NCI-H2171 (cell line): ENCODE measurements at regions not wholly inside any gene's neighbourhood (a gene's known extent, or its start where the extent isn't known, plus 50 kb on each side); places are given as distances from the start of the nearest gene placed in this dataset.
"Not testable (repeated sequence)": the region's sequence is repeated elsewhere in the genome, so short reads cannot be mapped to it uniquely, and the experiment has no call there.

Experiments
- DNase-seq: peaks from one replicate; lab custom pipeline; 2025; lab: John Stamatoyannopoulos, UW

DNA sequence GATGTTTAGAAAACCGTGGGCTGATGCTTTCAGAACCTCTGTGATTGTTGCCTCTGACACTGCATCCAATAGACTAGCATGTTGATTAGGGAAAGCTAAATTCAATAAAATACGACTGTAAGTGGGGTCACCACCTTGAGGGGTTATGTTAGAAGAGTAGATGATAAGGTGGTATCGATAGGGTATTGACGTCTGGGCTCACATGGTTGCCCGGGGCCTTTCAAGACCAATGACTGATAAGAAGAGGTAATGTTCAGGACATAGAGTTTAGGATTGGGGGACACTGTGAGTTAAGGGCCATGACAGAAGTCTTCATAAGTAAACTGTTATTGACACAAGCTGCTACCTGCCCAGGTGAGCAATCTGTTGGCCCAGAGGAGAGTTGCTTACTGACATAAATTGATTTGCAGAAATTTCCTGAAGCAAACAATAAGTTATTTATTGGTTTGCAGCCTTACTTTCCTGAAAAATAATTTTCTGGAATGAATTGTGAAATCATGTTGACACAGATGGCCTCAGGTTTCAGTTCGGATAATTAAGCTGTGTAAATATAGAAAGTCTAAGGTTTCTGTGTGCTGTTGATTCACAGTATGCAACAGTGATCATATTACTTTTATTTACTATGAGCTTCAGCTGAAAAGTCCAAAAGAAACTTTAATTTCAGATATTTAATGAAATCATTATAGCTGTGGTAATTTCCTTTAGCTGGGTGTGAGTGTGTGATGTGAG lies 289.9 kb upstream of the PRSS16 start:
- DNase-seq = not testable (repeated sequence)

DNA sequence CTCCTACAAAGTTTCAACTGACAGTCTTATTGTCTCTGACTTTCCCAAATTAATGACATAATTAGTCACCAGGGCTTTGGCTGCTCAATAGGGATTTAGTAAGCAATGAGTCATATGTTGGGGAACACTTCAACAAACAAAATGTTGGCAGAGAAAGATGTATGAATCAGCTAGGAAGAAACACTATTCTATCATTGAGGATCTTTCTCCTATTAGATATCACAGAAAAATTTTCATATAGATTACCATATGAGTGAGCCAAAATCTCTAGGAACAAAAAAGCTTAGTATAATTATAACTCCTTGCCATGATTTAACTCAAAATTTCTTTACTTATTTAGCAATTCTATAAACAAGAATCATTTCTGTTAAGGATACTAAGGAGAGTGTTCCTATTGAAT lies 286.3 kb upstream of the PRSS16 start:
- DNase-seq = not testable (repeated sequence)

DNA sequence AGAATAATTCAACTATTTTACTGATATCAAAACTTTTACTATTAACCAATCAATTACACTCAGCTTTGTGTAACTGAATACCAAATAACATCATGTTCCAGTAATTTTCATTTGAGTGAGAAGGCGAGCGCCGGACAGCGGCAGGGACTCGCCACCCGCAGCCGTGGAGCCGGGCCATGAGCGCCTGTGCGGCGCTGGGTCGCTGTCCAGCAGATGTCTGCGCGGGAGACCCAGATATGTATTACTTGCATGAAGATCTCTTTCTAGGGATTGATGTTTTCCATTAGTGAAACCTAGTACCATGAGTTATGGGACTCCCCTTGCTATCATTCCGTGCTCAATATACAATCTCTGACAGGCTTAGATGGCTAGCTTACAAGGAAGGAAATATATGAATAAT lies 245.1 kb upstream of the PRSS16 start:
- DNase-seq = no peak

DNA sequence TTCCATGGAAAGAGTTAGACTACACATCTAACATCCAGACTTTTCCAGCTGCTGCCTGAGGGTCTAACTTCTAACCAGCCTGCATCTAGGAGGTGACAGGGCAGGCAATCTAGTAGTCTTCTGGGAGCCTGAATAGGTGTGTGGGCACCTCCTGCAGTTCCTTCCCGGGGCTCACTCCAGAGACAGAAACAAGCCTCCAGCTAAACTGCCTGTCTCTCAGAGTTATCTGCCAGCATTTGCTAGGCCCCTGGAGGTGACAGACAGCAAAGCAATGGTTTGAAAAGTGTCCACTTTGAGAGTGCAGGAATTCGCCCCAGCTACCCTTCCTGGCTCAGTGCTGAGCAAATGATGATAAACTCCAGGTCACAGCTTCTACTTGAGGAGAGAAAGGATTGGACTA lies 240.5 kb upstream of the PRSS16 start:
- no peak for DNase-seq

DNA sequence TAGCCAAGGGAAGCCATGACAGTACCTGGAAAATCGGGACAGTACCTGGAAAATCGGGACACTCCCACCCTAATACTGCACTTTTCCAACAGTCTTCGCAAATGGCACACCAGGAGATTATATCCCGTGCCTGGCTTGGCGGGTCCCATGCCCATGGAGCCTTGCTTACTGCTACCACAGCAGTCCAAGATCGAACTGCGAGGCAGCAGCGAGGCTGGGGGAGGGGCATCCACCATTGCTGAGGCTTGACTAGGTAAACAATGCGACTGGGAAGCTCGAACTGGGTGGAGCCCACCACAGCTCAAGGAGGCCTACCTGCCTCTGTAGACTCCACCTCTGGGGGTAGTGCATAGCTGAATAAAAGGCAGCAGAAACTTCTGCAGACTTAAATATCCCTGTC lies 238.9 kb upstream of the PRSS16 start:
- DNase-seq = not testable (repeated sequence)

DNA sequence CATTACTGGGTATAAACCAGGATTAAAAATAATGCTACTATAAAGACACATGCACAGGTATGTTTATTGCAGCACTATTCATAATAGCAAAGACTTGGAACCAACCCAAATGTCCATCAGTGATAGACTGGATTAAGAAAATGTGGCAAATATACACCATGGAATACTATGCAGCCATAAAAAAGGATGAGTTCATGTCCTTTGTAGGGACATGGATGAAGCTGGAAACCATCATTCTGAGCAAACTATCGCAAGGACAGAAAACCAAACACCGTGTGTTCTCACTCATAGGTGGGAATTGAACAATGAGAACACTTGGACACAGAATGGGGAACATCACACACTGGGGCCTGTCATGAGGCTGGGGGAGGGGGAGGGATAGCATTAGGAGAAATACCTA lies 233.4 kb upstream of the PRSS16 start:
- not testable (repeated sequence) for DNase-seq

DNA sequence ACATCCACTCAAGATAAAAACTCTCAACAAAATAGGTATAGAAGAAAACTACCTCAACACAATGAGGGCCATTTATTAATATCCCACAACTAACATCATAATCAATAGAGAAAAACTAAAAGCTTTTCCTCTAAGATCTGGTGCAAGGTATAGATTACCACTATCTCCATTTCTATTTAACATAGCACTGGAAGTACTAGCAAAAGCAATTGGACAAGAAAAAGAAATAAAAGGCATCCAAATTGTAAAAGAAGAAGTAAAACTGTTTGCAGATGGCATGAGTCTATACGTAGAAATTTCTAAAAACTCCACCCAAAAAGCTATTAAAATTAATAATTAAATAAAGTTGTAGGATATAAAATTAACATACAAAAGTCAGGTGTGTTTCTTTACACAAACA lies 230.8 kb upstream of the PRSS16 start:
- no peak for DNase-seq

DNA sequence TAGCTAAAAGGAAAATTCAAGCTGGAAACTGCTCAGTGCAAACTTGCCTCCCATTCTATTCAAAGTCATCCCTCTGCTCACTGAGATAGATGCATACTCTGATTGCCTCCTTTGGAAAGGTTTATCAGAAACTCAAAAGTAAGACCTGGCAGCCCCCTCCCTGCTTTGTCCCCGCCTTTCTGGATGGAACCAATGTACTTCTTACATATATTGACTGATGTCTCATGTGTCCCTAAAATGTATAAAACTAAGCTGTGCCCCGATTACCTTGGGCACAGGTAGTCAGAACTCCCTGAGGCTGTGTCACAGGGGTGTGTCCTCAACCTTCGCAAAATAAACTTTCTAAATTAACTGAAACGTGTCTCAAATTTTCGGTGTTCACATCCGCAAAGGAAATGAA lies 229.1 kb upstream of the PRSS16 start:
- DNase-seq = not testable (repeated sequence)

DNA sequence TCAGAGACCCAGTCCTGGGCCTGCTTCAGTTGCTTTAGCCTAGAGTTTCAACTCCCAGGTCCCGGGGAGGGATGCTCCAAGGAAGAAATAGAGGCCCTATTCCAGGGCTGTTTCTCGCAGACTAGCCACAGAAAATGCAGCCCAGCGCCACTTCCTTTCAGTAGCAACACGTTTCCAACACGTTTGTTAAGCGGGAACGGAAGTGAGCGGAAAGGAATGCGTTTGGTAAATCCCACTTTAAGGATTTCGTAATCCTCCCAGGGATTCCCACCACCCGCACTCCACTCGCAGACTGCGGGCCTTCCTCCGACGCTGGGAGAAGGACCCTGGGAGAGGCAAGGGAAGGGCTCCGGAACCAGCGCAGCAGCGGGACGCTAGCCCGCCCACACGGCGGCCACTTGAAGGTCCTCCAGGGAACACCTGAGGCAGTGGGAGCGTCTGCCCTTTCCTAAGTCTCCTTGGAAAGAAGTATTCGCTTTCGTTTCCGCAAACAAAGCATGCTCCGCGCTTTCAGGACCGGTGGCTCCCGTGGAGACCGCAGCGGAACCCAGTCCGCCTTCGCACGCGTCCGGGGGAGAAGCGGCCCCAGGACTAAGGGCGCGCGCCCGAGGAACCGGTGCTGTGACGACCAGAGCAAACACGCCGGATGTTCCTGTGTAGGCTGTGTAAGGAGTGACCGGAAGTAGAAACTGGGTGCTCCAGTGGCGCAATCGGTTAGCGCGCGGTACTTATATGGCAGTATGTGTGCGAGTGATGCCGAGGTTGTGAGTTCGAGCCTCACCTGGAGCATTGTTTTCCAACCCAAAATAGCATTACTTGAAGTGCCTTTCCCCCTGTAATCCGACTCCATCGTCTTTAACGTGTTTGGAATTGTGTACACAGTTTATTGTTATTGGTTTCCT lies 227.6 kb upstream of the PRSS16 start:
- DNase-seq = peak; percentile 32

DNA sequence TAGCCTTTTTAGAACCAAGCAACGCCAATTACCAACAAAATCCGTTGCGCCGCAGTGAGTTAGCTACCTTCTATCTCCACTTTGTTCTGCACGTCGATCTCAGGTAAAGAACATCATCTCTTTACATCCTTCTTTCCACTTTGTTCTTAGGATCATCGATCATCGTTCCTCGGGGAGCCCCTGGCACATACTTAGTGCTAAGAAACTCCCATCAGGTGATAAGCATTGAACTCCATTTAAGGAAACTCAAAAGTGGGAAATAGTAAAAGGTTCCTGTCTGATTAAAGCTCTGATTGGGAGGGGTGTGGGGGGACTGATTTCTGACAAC lies 227.0 kb upstream of the PRSS16 start:
- no peak for DNase-seq

DNA sequence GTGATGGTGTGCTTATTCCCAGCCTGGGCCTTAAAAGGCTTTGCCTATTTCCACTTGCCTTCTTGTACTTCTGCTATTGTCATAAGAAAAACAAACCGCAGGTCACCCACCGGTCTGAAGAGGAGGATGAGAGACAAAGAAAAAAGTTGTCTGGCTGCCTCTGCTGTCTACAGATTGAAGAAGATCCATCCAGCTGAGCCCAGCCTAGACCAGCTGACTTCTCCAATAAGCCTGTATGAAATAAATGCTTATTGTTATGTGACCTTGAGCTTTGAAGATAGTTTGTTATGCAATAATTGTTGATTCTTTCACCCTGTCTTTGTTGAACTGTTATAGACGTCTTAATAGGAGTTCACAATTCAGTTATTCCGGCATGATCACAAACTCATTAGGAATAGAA lies 223.8 kb upstream of the PRSS16 start:
- no peak for DNase-seq

DNA sequence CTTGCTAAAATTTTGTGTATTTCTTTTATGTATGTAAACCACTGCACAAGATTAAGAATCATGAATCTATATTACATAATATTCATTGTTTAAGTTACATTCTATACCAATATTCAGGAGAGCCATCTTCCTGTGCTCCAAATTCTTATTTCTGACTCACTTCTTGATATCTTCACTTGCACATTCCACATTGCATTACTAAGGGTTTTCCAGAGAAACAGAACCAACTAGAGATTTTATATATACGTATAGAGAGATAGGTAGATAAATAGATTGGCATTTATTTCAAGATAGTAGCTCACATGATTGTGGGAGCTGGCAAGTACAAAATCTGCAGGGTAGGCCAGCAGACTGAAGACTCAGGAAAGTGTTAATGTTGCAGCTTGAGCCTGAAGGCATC lies 222.2 kb upstream of the PRSS16 start:
- no peak for DNase-seq

DNA sequence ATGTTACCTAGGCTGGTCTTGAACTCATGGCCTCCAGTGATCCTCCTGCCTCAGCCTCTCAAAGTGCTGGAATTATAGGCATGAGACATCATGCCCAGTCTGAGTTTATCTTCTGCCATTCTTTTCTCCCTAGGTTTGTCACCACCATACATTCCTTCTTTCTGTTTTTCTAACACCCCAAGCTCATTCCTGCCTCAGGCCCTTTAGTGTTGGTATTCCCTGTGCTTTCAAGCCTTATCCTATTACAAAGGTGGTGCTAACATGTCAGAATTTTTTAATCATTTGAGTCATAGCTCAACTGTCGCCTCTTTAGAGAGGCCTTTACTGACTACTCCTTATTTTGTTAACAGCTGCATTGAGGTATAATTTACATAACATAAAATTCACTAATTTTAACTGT lies 221.1 kb upstream of the PRSS16 start:
- no peak for DNase-seq

DNA sequence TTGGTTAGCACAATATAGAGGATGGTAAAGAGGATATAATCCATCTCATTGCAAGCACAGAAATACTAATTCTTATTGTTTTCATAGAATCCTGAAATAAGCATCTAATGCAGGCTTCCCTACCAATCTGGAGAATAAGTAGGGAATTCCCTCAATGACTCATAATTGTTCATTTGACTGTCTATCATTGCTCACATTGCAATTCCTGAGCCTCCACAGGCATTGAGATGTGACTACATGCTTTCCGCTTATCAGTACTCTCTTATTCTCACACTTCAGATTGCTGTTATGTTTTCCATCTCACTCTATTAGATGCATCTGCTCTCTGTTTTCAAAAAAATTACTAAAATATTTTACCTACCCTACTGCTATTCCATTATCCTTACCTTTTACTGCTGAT lies 216.2 kb upstream of the PRSS16 start:
- DNase-seq = no peak

DNA sequence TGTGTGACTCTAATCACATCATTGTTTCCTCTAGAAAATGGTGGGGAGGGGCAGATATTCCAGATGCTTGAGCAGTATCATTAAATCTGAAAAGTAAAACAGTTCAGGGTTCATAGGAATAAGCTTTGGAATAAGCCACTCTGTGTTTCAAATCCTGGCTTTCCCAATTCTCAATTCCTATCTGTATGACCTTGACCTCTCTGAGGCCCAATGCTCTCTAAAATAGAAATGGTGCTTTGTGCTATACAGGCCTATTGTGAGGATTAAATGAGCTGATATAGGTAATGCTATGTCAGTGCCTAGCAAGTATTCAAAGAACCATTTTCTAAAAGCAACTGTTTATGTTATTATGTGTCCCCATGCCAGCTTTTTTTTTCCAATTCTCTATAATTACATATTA lies 209.0 kb upstream of the PRSS16 start:
- DNase-seq = no peak

DNA sequence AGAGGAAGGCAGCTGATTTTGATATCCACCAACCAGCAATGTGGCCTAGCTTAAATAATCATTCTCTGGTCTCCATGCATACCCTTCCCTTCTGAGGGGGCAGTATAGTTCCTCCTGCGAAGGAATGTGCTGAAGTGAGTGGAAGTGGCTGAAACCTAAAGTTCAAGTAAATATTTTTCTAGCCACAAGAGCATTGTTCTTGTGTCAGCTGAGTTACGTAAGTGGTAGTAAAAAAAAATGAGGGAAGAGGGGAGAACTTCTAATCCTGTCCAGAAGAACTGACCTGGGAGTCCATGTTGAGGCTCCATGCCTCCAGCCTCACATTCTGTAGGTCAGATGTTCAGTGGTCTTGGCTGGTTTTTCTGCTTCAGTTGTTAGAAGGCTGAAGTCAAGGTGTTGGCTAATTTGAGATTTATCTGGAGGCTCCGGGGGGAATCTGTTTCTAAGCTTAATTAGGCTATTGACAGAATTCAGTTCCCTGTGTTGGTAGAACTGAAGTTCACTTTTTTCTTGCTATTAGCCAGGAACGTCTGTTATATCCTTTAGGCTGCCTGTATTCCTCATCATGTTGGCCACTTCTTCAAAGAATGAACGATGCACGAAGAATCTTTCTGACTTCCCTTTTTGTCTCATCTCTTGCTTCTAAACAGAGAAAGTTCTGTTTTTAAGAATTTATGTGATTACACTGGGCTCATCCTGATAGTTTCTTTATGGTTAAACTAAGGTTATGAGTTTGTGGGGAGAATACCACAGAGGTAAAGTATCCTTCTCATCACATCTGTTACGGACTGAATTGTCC lies 207.1 kb upstream of the PRSS16 start:
- no peak for DNase-seq

DNA sequence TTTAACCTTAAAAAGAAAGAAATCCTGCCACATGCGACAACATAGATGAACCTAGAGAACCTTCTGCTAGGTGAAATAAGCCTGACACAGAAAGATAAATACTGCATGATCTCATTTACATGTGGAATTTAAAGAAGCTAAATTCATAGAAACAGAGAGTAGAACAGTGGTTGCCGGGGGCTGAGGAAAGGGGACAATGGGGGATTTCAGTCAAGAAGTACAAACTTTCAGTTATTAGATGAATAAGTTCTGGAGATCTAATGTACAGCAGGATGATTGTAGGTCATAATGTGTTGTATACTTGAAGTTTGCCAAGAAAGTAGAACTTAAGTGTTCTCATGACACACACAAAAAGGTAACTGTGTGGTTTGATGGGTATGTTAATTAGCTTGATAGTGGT lies 204.3 kb upstream of the PRSS16 start:
- DNase-seq = no peak

DNA sequence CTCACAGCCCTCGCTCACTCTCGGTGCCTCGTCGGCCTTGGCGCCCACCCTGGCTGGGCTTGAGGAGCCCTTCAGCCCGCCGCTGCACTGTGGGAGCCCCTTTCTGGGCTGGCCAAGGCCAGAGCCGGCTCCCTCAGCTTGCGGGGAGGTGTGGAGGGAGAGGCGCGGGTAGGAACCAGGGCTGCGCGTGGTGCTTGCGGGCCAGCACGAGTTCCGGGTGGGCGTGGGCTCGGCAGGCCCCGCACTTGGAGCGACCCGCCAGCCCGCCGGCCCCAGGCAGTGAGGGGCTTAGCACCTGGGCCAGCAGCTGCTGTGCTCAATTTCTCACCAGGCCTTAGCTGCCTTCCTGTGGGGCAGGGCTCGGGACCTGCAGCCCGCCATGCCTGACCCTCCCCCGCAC lies 202.4 kb upstream of the PRSS16 start:
- DNase-seq = not testable (repeated sequence)

DNA sequence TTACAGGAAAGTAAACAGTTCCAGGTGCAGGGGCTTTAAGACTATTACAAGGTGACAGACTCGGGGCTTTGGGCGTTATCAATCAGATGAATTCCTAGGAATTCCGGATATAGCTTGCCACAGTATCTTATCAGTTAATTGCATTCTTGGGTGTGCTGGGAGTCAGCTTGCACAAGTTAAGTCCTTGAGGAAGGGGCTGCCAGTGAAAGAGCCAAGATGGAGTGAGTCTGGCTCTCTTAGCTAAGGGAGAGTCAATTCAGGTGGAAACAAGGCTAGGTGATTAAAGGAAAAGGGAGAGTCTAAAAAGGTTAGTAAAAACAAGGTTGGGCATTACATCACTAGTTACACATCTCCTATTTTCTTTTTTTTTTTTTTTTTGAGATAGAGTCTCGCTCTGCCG lies 199.8 kb upstream of the PRSS16 start:
- DNase-seq = not testable (repeated sequence)

DNA sequence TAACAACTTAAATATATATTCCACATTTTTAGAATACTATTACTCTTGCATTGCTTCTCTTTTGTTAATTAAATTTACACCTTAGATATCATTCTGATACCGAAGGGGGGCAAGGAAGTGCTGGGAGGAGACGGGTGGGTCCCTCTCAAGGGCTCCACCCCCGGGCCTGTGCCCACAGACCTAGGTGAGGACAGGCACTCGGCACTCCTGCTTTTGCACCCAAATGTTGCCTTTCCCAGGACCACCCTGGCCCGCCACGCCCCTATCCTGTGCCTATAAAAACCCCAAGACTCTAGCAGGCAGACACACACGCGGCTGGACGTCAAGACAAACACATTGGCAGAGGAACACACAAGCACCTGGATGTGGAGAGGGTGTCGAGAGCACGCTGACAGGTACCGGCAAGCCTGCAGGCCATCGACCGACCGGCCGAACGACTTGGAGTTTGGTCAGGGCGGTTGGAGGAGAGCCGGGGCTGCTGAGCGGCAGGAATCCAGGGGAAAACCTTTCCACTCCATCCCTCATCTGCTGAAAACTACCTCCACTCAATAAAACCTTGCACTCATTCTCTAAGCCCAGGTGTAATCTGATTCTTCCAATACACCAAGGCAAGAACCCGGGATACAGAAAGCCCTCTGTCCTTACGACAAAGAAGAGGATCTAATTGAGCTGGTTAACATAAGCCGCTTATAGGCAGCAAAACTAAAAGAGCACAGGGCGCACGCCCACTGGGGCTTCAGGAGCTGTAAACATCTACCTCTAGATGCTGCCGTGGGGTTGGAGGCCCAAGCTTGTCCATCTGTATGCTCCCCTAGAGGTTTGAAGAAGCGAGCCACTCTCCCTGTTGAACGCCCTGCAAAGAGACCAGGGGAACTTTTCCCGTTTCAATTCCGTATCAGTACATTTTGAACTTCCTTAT lies 197.4 kb upstream of the PRSS16 start:
- no peak for DNase-seq

DNA sequence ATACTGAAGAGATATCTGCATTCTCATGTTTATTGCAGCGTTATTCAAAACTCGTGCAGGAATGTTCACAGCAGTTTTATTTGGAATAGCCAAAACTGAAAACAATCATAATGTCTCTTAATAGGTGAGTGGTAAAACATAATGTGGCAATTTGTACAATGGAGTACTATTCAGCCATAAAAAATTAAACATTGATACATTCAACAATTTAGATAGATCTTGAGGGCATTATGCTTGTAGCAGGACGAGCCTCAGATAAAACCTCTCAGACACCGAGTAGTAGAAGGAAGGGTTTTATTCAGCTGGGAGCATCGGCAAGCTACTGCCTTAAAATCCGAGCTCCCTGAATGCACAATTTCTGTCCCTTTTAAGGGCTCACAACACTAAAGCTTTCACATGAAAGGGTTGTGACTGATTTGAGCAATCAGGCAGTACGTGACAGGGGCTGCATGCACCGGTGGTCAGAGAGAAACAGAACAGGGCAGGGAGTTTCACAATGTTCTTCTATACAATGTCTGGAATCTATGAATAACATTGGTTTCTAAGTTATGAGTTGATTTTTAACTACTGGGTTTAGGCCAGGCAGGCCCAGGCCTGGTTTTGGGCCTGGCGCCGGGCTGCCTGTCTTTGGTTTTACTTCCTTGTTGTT lies 195.3 kb upstream of the PRSS16 start:
- not testable (repeated sequence) for DNase-seq
